GM19328 (cell line): ENCODE measurements at regions not wholly inside any gene's neighbourhood (a gene's known extent, or its start where the extent isn't known, plus 50 kb on each side); places are given as distances from the start of the nearest gene placed in this dataset.

Experiments used
- ATAC-seq: cut with Tn5 transposase; IDR thresholded peaks from one replicate; pipeline ENCODE4 v1.9.1; 2021; ENCODE audit warnings: mild to moderate bottlenecking, moderate library complexity; ENCODE audit not compliant: unreplicated experiment

DNA sequence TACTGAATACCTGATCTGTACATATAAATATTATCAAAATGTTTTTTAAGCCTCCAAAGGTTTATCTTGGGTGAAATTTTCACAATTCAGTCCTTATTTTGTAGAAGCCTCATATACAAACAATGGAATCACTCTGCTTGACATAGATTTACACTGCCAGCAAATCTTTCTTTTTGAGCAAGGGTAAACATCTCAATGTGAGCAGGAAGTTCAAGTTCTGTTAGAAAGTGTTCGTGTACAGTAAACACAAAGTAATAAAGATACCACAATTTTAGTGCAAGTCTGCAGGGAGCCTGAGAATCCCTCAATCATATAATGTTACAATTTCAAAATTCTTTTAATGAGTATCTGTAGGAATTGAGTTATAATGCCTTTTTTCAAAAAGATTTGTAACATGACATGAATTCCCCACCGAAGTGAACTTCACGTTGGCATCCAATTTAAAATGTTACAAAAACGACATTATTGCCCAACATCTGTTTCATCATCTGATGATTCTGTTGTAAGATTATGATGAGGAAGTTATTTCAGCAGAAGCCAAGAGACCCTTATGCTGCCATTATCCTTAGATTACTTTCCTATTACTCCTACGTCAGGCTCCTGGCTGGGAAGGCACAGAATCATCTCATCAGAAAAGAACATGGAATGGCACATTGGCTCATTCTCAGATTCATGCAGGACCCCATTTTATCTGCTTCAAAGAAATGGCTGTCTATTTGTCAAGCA lies 283.9 kb upstream of the ACVR2A start:
- ATAC-seq, result no peak

DNA sequence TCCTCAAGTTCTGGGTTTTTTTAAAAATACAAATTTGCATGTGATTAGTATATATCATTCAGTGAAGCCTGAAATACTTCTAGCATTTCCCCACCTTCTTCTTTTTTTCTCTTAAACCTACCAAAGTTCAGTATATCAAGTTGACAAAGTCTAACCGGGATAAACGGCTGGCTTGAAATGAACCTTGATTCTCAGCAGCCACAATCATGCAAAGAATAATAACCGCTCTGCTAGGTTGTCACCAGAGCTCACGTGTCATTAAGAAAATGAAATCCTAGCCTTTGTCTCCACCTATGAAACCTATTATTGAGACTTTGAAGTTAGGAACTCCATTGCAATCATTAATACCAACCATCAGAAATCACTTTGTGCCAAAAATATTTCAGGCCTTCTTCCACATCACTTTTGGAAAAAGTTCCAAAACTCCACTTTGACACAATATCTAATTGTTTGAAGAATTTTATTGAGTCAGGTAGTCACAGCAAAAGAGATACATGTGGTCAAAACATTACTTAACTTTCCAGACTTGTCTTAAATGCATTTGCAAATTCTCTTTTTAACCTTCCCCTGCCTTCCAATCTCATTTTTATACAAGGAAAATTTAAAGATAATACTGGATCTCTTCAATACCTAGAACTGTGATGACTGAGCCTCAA lies 285.6 kb upstream of the ACVR2A start:
- no peak for ATAC-seq

- no peak for ATAC-seq
These were observed 286.2 kb upstream of the ACVR2A start for GRCh38 chr2:147558620-147559019.

DNA sequence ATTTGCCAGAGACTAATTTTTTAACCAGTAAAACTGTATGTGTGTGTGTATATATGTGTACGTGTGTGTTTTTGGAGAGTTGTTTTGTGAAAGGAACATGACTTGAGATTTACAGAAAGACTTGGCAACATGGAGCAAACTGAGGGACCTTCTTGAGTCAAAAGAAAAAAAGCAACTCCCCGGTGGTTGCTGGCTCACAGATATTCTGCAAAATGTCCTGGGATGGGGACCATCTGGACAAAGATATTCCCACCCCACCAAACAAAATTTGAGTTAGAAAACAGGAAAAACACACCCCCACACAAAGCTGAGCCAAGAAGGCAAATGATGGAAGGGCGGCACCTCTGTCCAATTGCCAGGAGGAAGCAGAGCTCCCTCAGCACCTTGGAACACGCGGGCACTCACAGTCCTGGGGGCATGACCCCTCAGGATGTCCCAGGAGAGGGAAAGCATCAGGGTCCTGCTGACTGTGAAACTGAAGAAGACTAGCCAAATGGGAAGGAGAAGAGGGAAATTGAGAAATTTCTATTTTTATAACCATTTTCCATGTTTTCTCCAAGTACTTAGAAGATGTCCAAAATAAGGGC lies 290.2 kb upstream of the ACVR2A start:
- ATAC-seq, result no peak

GRCh38 chr2:147553775-147554271 lies 291.0 kb upstream of the ACVR2A start:
- no peak for ATAC-seq

- no peak for ATAC-seq
These were observed 293.7 kb upstream of the ACVR2A start for GRCh38 chr2:147550995-147551731.

- ATAC-seq, result no peak
These were observed 295.8 kb upstream of the ACVR2A start for GRCh38 chr2:147549054-147549453.

DNA sequence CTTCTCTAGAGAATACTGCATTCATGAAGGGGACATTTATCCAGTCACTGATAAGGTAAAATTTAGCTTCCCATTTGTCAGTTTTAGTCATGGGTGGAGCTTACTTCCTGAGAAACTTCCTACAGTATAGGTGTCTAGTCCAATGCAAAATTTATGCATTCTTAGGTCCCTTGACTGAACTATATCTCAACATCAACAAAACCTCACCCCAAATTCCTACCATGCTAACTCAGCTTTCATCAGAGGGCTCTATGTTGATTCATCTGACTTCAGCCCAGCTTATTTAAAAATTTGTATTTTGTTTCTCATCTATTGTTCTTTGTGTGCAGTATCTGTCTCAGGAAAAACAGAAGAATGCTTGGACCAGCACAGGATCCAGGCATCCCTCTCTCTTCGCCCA lies 296.4 kb upstream of the ACVR2A start:
- ATAC-seq, result no peak

GRCh38 chr2:147547440-147547839 lies 297.4 kb upstream of the ACVR2A start:
- no peak for ATAC-seq

DNA sequence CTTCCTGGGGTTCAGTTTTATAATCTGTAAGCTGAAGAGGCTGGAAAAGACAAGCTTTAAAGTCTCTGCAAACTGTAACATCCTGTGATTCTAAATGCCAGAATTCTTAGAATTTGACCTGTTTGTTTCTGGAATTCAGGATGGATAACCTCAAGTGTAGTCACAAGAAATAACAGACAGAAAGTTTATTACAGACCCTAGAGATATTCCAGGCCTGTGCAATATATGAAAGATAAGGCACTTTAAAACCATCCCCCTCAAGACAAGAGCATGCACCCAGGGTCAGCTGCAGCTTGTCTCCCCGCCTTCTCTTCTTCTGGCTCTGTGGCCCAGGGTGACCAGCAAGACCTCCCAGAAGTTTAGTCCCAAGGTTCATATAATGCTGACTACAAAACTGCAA lies 298.7 kb upstream of the ACVR2A start:
- no peak for ATAC-seq

- ATAC-seq, result no peak
These were observed 301.8 kb upstream of the ACVR2A start for GRCh38 chr2:147543056-147543455.

DNA sequence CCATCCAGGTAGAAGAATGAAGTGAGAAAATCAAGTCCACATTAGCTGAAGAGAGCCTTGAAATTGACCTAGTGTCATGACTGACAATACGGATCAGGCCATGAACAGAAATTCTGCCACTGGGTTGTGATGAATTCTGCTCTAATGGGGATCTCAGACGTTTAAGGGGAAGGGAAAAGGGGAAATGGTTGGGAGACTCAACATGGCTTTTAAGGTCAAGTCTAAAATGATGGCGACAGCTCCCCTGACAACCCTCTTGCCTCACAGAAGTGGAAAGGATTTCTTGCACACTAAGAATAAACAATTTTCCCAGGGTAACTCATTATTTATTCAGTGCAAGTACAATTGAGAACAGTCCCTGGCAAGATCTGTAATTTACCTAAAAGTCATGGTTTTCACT lies 302.5 kb upstream of the ACVR2A start:
- no peak for ATAC-seq

DNA sequence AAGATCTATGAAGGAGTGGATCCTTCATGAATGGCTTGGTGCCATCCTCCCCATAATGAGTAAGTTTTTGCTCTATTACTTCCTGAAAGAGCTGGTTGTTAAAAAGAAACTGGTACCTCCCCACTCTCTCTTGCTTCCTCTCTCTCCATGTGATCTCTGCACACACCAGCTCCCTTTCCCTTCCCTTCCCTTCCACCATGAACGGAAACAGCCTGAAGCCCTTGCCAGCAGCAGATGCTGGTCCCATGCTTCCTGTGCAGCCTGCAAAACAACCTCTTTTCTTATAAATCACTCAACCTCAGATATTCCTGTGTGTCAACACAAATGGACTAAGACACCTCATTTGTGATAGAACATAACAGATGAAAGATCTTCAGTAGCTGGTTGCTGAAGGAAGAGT lies 303.5 kb upstream of the ACVR2A start:
- ATAC-seq, result no peak

GRCh38 chr2:147538821-147539220 lies 306.0 kb upstream of the ACVR2A start:
- no peak for ATAC-seq

GRCh38 chr2:147538088-147538487 lies 306.7 kb upstream of the ACVR2A start:
- ATAC-seq, result no peak

DNA sequence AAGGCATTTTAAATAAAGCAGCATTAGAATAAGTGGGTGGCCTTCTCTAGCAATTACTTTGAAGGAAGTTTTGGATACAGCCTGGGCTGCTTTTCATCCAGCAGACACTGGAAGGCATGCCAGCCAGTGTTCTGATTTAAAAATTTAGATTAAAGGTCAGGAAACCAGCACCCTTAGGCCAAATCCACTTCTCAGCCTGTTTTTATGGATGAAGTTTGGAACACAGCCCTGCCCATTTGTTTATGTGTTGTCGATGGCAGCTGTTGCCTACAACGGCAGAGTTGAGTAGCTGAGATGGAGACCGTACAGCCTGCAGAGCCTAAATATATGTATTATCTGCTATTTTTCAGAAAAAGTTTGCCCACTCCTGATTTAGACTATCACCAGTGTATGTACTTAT lies 313.6 kb upstream of the ACVR2A start:
- no peak for ATAC-seq

- no peak for ATAC-seq
These were observed 314.8 kb upstream of the ACVR2A start for GRCh38 chr2:147530033-147530432.

DNA sequence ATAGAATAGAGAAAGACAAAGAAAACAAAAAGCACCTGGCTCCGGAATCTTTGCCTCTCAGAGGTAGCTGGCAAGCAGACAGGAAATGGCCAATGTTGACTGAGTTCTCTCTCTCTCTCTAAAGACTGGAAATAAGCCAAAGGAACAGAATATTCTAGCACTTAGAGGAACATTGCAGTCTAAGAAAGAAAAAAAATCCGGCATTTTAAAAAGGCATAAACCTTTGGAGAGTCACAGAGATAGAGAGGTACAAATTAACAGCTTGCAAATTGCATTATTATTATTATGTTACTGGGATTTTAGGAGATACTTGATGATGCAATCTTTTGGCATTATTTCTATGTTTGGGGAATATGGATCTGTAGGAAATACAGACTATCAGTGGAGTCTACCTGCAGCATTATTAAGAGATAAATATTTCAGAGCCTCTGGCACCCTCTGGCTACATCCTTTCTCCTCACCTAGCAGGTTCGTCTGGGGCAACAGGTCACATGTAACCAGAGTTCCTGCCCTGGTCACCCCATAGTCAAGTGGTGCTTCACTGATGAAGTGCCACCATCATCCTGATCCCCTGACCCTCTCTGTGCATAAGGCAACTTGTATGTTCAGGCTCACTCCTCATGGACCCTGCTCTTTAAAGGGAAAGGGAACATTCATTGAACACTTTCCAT lies 318.9 kb upstream of the ACVR2A start:
- no peak for ATAC-seq

DNA sequence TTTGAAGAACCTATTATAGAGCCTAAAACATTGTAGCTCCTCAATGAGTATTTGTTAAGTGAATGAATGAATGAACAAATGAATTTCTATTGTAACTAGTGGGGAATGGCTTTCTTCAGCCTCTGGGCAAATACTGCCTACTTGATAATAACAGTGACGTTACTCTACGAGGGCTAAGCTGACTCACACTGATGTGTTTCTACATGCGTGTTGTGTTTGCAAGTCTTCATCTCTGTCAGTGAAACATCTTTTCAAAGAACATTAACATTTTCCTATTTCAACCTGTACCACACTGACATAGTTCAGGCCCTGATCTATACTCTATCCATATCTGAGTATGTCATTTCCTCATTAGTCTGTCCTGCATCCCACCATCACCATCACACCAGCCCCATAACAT lies 319.9 kb upstream of the ACVR2A start:
- ATAC-seq, result no peak

- no peak for ATAC-seq
These were observed 321.4 kb upstream of the ACVR2A start for GRCh38 chr2:147523415-147523814.

DNA sequence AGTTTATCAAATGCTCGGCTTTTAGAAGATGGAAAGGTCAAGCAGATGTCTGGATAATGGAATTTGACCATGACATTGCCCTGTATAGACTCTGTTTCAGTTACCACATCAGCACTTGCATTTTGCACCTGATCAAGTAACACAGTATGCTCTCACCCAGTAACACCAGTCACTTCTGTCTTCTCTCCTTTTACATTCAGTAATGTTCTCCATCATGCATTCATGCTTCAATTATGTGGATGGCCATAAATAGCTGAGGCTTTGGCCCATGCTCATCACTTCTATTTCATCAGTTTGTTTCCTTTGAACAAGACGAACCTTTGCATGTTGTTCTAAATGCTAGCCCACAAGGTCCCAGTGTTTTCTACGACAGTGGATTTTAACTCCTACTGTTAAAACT lies 322.9 kb upstream of the ACVR2A start:
- ATAC-seq, result no peak
